ENCODE measurements at regions not wholly inside any gene's neighbourhood (a gene's known extent, or its start where the extent isn't known, plus 50 kb on each side); places are given as distances from the start of the nearest gene placed in this dataset.
A peak's percentile ranks its signal among the peaks of the same experiment; 100 is the strongest.
"Not testable (repeated sequence)": the region's sequence is repeated elsewhere in the genome, so short reads cannot be mapped to it uniquely, and the experiment has no call there.

DNA sequence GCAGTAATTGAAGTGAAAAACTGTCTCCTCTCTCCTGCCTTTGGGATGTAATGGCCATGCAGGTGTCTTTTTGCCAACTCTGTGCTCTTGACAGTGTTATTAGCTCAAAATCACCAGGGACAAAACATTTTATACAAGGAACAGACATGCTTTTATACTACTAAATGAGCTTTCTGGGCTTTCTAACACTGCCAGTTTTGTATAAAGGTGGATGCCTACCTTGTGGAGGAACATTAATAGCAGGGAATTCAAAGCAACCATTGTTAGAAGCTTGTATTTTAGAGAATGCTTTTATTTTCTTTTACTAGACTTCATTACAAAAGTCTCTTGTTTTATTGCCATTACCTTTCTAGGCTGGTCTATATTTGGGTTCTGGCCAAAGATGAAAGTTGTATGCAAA is 54.7 kb upstream of the ARSJ start:
- Histone ChIP-seq H3K9ac (ENCODE audit: low read length) (no peak overlapping the region), H3K4me3 (ENCODE audit: low read length) (no peak overlapping the region), H3K36me3 (ENCODE audit: control insufficient read depth, insufficient read depth, low read length, severe bottlenecking) (no peaks in the 10 kb centered on the region), H3K9me3 (ENCODE audit: control insufficient read depth, low read length) (no peaks in the 10 kb centered on the region), H3K4me1 (ENCODE audit: control insufficient read depth, insufficient read depth, low read length) (peaks cover 2% of the 10 kb centered on the region), H3K27me3 (replicated peaks; ENCODE audit: control insufficient read depth, insufficient read depth, low read length) (no peaks in the 10 kb centered on the region)
- no peak for DNase-seq (ENCODE audit: low read depth)

DNA sequence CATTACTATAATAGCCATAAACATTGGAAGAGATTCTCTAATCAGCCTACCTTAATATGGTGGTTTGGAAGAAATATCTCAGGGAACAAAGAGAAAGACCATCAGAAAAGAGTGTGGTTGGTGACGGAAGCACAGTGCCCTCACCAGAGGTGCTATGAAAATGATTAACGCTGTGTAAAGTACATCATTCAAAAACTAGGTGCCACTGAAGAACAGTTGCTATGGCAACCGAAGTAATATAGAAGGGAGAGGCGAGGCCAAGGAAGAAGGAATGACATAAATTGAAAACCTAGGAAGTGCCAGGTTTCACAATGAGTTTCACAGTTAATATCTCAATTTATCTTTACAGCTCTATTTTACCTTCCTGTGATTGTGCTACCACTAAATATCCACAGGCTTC is 57.0 kb upstream of the ARSJ start:
- no peak for DNase-seq (ENCODE audit: low read depth)
- Histone ChIP-seq H3K9ac (ENCODE audit: low read length) (no peak overlapping the region), H3K36me3 (ENCODE audit: control insufficient read depth, insufficient read depth, low read length, severe bottlenecking) (no peaks in the 10 kb centered on the region), H3K9me3 (ENCODE audit: control insufficient read depth, low read length) (no peaks in the 10 kb centered on the region), H3K27me3 (replicated peaks; ENCODE audit: control insufficient read depth, insufficient read depth, low read length) (no peaks in the 10 kb centered on the region), H3K4me3 (ENCODE audit: low read length) (no peak overlapping the region), H3K4me1 (ENCODE audit: control insufficient read depth, insufficient read depth, low read length) (peaks cover 5% of the 10 kb centered on the region)

DNA sequence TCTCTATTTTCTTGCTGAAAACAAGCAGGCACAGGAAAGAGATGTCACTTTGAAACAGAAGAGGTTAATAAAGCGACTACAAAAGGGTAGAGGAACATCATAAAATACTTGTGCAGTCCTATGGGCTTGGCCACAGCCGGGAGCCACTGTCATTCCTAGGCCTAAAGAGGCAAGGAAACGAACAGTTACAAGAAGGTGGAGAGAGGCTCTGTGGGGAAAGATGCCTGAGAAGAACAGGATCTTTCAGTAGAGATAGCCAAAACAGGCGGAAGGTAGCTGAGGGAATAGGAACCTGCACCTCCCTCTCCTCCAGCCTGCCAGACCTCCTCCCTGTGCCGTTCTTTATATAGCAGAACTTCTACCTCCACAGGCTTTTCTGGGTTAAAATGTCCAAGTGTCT is 57.4 kb upstream of the ARSJ start:
- DNase-seq (ENCODE audit: low read depth) = no peak
- Histone ChIP-seq H3K9me3 (ENCODE audit: control insufficient read depth, low read length) (no peaks in the 10 kb centered on the region), H3K36me3 (ENCODE audit: control insufficient read depth, insufficient read depth, low read length, severe bottlenecking) (no peaks in the 10 kb centered on the region), H3K27me3 (replicated peaks; ENCODE audit: control insufficient read depth, insufficient read depth, low read length) (no peaks in the 10 kb centered on the region), H3K4me1 (ENCODE audit: control insufficient read depth, insufficient read depth, low read length) (peaks cover 5% of the 10 kb centered on the region), H3K9ac (ENCODE audit: low read length) (no peak overlapping the region), H3K4me3 (ENCODE audit: low read length) (no peak overlapping the region)

DNA sequence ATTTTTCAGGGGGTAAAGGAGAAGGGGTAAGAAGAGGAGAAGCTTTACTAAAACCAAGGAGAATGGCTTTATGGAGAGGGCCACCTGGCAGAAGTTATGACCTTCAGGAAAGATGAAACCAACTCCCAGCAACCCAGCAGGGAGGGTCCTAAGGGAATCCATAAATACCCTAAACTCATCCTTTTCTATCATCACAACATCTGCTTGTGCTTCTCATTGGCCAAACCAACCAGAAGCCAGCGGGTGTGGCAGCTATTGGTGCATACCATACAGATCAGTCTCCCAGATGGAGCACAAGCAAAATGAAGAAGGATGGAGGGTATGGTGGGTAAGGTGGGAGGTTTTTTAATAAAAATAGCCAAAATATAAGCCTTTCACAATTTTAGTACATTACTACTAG is 58.5 kb upstream of the ARSJ start:
- no peaks in the 10 kb centered on the region for H3K9me3 ChIP-seq (ENCODE audit: control insufficient read depth, low read length)
- H3K4me3 ChIP-seq (ENCODE audit: low read length) = no peak overlapping the region
- no peak for DNase-seq (ENCODE audit: low read depth)
- H3K36me3 ChIP-seq (ENCODE audit: control insufficient read depth, insufficient read depth, low read length, severe bottlenecking) = no peaks in the 10 kb centered on the region
- H3K9ac ChIP-seq (ENCODE audit: low read length) = no peak overlapping the region
- peaks cover 5% of the 10 kb centered on the region for H3K4me1 ChIP-seq (ENCODE audit: control insufficient read depth, insufficient read depth, low read length)
- no peaks in the 10 kb centered on the region for H3K27me3 ChIP-seq (replicated peaks; ENCODE audit: control insufficient read depth, insufficient read depth, low read length)

DNA sequence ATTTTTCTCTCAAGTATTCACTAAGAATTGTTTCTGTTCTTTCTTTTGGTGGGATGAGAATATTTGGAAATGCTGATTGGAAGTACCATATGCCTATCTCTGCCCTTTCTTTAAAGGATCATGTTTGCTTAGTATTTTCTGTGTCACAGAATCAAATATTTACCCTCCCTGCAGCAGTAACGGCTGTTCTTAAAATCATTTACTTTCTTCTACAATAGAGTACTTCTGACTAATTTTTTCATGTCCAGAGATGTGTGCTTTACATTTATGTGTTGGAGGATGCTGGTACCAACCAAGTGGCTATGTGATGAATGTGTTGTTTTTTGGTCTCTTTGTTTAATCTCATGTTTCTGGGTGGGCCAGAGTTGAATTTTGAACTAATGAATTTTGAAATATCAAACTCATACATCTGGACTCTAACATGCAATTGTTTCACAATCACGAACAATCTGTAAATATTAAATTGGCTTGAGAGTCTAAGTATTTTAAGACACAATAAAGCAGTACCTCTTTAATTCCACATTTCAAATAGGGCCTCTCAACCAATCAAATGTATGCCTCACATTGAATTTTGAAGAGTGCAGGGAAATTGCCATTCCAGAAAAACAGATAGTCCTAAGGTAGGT is 59.4 kb upstream of the ARSJ start:
- no peak overlapping the region for H3K9ac ChIP-seq (ENCODE audit: low read length)
- no peaks in the 10 kb centered on the region for H3K9me3 ChIP-seq (ENCODE audit: control insufficient read depth, low read length)
- H3K4me3 ChIP-seq (ENCODE audit: low read length) = no peak overlapping the region
- H3K4me1 ChIP-seq (ENCODE audit: control insufficient read depth, insufficient read depth, low read length) = peaks cover 5% of the 10 kb centered on the region
- H3K36me3 ChIP-seq (ENCODE audit: control insufficient read depth, insufficient read depth, low read length, severe bottlenecking) = no peaks in the 10 kb centered on the region
- H3K27me3 ChIP-seq (replicated peaks; ENCODE audit: control insufficient read depth, insufficient read depth, low read length) = no peaks in the 10 kb centered on the region
- DNase-seq (ENCODE audit: low read depth) = peak; percentile 74

DNA sequence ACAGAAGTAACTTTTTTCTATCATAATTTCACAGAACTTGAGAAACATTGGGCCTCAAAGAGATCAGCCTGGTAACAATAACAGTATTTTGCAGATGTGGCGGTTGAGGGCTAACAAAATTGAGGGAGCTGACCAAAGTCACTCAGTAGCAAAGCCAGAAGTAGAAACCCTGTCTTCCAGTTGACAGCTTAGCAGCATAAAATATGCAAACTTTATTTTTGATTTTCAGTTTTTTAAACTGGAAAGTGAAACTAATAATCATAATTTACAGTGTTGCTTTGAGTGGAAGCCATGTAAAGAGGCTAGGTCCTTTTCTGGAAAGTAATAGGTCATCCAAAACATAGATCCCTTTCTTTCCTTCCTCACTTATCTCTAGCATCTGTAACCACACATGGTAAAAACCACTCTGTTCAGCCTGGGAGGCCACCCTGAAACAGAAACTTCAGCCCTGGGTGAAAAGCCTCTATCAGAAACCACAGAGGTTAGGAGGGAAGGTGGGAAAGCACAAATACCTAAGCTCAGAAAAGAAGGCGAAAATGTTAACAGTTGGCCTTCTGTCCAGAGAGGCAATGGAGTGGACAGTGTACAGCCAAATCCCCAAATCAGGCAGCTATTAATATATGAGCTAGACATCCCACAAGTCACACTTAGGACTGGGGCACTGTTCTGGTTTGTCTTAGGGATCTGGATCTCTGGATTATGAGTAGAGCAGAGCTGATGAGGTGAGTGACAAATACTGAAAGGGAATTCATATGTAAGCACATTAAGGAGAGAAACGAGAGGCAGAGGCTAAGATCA is 61.1 kb upstream of the ARSJ start:
- Histone ChIP-seq H3K4me3 (ENCODE audit: low read length) (no peak overlapping the region), H3K27me3 (replicated peaks; ENCODE audit: control insufficient read depth, insufficient read depth, low read length) (no peaks in the 10 kb centered on the region)
- peak; percentile 15 for DNase-seq (ENCODE audit: low read depth)

DNA sequence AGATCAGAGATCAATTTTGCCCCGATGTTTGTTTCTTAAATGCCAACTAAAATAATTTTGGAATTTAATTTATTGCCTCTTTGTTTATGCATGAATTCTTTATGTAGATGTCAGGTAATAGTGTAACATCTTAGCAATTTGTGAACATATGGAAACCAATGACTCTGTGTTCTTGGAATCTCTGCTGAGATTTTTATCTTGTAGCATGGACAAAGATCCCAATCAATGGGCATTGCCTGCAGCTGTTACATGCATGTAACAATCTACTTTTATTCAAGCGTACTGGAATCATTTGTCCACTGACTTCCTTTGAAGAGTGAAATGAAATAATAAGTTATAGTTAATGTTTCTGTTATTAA is 61.6 kb upstream of the ARSJ start:
- Histone ChIP-seq H3K36me3 (ENCODE audit: control insufficient read depth, insufficient read depth, low read length, severe bottlenecking) (no peaks in the 10 kb centered on the region), H3K9me3 (ENCODE audit: control insufficient read depth, low read length) (no peaks in the 10 kb centered on the region), H3K4me1 (ENCODE audit: control insufficient read depth, insufficient read depth, low read length) (peaks cover 5% of the 10 kb centered on the region), H3K4me3 (ENCODE audit: low read length) (no peak overlapping the region), H3K9ac (ENCODE audit: low read length) (no peak overlapping the region), H3K27me3 (replicated peaks; ENCODE audit: control insufficient read depth, insufficient read depth, low read length) (no peaks in the 10 kb centered on the region)
- DNase-seq (ENCODE audit: low read depth) = peak; percentile 11

More for the DNA sequence above, 61.1 kb upstream of the ARSJ start:
- no peak overlapping the region for H3K9ac ChIP-seq (ENCODE audit: low read length)
- H3K4me1 ChIP-seq (ENCODE audit: control insufficient read depth, insufficient read depth, low read length) = peaks cover 5% of the 10 kb centered on the region
- H3K9me3 ChIP-seq (ENCODE audit: control insufficient read depth, low read length) = no peaks in the 10 kb centered on the region
- H3K36me3 ChIP-seq (ENCODE audit: control insufficient read depth, insufficient read depth, low read length, severe bottlenecking) = no peaks in the 10 kb centered on the region

DNA sequence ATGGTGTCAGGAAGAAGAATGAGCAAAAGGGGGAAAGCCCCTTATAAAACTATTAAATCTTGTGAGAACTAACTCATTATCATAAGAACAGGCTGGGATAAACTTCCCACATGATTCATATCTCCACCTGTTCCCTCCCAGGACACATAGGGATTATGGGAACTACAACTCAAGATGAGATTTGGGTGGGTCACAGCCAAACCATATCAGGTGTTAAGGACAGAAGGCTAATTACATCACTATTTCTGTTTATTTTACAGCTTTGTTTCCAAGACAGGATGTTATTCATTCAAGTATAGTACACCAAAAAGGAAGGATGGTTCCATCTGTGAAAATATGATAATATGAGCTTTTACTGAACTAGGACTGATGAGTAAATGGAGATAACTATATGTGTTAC is 63.7 kb upstream of the ARSJ start:
- no peaks in the 10 kb centered on the region for H3K36me3 ChIP-seq (ENCODE audit: control insufficient read depth, insufficient read depth, low read length, severe bottlenecking)
- DNase-seq (ENCODE audit: low read depth) = no peak
- peaks cover 5% of the 10 kb centered on the region for H3K4me1 ChIP-seq (ENCODE audit: control insufficient read depth, insufficient read depth, low read length)
- H3K4me3 ChIP-seq (ENCODE audit: low read length) = no peak overlapping the region
- no peaks in the 10 kb centered on the region for H3K27me3 ChIP-seq (replicated peaks; ENCODE audit: control insufficient read depth, insufficient read depth, low read length)
- no peak overlapping the region for H3K9ac ChIP-seq (ENCODE audit: low read length)
- H3K9me3 ChIP-seq (ENCODE audit: control insufficient read depth, low read length) = no peaks in the 10 kb centered on the region

DNA sequence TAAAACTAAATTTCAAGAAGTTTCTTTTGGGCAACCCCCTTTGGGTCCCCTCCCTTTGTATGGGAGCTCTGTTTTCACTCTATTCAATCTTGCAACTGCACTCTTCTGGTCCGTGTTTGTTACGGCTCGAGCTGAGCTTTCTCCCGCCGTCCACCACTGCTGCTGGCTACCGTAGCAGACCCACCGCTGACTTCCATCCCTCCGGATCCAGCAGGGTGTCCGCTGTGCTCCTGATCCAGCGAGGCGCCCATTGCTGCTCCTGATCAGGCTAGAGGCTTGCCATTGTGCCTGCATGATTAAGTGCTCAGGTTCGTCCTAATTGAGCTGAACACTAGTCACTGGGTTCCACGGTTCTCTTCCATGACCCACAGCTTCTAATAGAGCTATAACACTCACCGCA is 64.9 kb upstream of the ARSJ start:
- not testable (repeated sequence) for H3K4me3 ChIP-seq (ENCODE audit: low read length); H3K27me3 ChIP-seq (replicated peaks; ENCODE audit: control insufficient read depth, insufficient read depth, low read length); H3K36me3 ChIP-seq (ENCODE audit: control insufficient read depth, insufficient read depth, low read length, severe bottlenecking); DNase-seq (ENCODE audit: low read depth); H3K9ac ChIP-seq (ENCODE audit: low read length); H3K4me1 ChIP-seq (ENCODE audit: control insufficient read depth, insufficient read depth, low read length); H3K9me3 ChIP-seq (ENCODE audit: control insufficient read depth, low read length)

DNA sequence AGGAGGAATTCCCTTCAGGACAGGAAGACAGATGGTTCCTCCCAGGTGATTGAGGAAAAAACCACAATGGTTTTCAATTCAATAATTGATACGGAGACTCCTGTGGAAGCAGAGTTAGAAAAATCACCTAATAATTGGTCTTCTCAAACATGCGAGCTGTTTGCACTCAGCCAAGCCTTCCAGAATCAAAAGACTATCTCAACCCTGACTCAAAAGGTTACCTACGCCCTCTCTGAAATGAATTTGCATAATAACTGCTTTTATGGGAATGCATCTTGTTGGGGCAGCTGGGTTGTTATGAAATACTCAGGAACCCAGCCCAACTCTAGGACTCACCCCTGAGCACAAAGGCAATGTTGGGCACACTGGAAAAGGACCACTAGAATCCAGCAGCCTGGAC is 66.9 kb upstream of the ARSJ start:
- Histone ChIP-seq H3K4me3 (ENCODE audit: low read length) (no peak overlapping the region), H3K9me3 (ENCODE audit: control insufficient read depth, low read length) (no peaks in the 10 kb centered on the region), H3K4me1 (ENCODE audit: control insufficient read depth, insufficient read depth, low read length) (no peaks in the 10 kb centered on the region), H3K9ac (ENCODE audit: low read length) (no peak overlapping the region), H3K36me3 (ENCODE audit: control insufficient read depth, insufficient read depth, low read length, severe bottlenecking) (no peaks in the 10 kb centered on the region), H3K27me3 (replicated peaks; ENCODE audit: control insufficient read depth, insufficient read depth, low read length) (no peaks in the 10 kb centered on the region)
- DNase-seq (ENCODE audit: low read depth) = no peak

DNA sequence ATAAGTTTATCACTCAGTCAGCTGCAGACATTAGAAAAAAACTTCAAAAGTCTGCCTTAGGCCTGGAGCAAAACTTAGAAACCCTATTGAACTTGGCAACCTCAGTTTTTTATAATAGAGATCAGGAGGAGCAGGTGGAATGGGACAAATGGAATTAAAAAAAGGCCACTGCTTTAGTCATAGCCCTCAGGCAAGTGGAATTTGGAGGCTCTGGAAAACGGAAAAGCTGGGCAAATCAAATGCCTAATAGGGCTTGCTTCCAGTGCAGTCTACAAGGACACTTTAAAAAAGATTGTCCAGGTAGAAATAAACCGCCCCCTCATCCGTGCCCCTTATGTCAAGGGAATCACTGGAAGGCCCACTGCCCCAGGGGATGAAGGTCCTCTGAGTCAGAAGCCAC is 68.7 kb upstream of the ARSJ start:
- H3K4me1 ChIP-seq (ENCODE audit: control insufficient read depth, insufficient read depth, low read length); H3K4me3 ChIP-seq (ENCODE audit: low read length); DNase-seq (ENCODE audit: low read depth); H3K27me3 ChIP-seq (replicated peaks; ENCODE audit: control insufficient read depth, insufficient read depth, low read length); H3K9ac ChIP-seq (ENCODE audit: low read length); H3K36me3 ChIP-seq (ENCODE audit: control insufficient read depth, insufficient read depth, low read length, severe bottlenecking); H3K9me3 ChIP-seq (ENCODE audit: control insufficient read depth, low read length): not testable (repeated sequence)

DNA sequence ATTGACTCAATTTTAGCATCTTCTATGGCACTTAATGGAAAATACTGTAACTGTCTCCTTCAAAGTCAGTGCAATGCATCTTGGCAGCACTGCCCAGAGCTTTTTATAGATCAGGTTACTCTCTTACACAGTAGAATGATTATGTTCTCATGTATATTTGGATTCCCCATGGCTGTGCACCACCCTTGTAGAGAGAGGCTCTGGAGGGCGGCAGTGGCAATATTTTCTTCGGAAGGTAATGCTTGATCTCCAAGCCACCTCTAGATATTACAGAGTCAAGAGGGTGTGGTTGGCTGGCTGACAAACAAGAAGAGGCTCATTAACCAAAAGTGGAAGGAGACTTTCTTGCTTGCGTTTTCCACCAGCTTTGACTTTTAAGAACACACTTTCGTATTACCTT is 72.8 kb upstream of the ARSJ start:
- no peaks in the 10 kb centered on the region for H3K36me3 ChIP-seq (ENCODE audit: control insufficient read depth, insufficient read depth, low read length, severe bottlenecking)
- no peak overlapping the region for H3K9ac ChIP-seq (ENCODE audit: low read length)
- no peaks in the 10 kb centered on the region for H3K4me1 ChIP-seq (ENCODE audit: control insufficient read depth, insufficient read depth, low read length)
- H3K27me3 ChIP-seq (replicated peaks; ENCODE audit: control insufficient read depth, insufficient read depth, low read length) = no peaks in the 10 kb centered on the region
- peaks cover 13% of the 10 kb centered on the region for H3K9me3 ChIP-seq (ENCODE audit: control insufficient read depth, low read length)
- DNase-seq (ENCODE audit: low read depth) = no peak
- no peak overlapping the region for H3K4me3 ChIP-seq (ENCODE audit: low read length)
